AG20443 (cell line): ENCODE measurements at regions not wholly inside any gene's neighbourhood (a gene's known extent, or its start where the extent isn't known, plus 50 kb on each side); places are given as distances from the start of the nearest gene placed in this dataset.
"Not testable (repeated sequence)": the region's sequence is repeated elsewhere in the genome, so short reads cannot be mapped to it uniquely, and the experiment has no call there.

Source experiments
- DNase-seq: peaks from one replicate; pipeline ENCODE4 v3.0.0; 2012; ENCODE audit warnings: low spot score, mixed read lengths

DNA sequence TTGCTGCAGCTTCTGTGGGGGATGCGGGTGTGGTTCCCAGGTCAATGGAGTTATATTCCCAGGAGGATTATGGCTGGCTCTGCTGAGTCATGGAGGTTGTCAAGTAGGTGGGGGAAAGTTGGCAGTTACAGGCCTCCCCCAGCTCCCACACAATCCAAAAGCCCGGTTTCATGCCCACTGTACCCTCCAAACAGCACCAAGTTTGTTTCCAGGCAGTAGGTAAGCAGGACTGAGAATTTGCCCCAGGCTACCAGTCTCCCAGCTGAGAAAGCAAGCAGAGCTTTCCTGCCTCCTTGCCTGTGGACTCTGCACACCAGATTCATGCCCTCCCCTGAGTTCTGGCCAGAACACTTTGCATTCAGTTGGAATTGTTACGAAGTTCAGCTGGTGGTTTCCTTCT, 578.2 kb downstream of the MEI4 start:
- DNase-seq = no peak

DNA sequence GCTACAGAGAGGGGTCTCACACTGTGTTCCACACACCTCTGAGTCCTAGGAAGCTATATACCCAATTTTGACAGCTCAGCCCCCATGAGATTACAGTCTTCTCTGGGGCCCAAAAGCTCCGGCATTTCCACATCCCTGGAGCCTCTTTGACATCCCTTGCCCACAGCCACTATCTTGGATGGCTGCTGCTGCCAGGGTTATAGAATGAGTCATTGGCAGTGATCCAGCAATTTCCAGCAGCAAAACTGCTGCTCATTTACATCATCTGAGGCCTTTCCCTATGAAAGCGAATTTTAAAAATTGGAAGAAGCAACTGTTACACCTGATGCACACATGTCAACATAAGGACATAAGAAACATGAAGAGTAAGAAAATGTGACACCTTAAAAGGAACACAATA, 590.7 kb downstream of the MEI4 start:
- no peak for DNase-seq

DNA sequence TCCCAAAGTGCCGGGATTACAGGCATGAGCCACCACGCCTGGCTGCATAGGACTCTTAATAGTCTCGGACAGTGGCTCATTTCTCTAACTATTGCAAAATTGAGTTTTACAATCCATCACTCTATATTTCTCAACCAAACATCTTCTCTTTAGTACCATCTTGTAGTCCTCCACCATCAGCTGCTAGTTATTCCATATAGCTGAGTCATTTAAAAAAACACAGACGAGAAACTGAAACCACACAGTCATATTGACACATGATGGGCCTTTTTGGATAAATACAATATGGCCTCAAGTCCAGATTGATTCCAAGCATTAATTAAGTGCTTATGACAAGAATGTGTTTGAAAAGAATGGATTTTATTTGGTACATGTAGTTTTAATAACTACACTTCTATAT, 599.1 kb downstream of the MEI4 start:
- DNase-seq = no peak

DNA sequence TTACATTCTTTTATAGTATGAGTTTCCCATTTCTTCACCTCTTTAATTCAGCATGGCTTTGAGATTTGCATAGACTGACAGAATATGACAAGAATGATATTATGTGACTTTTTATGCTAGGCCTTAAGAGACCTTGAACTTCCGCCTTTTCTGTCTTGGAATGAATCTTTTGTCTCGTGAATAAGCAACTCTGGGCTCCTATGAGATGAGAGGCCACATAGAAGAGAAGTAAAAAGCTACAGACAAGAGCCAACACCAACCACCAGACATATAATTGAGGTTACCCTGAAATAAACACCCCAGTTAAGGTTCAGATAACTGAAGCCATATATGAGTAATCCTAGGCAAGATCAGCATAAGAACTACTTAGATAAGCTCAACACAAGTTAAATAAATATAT, 600.8 kb downstream of the MEI4 start:
- no peak for DNase-seq

DNA sequence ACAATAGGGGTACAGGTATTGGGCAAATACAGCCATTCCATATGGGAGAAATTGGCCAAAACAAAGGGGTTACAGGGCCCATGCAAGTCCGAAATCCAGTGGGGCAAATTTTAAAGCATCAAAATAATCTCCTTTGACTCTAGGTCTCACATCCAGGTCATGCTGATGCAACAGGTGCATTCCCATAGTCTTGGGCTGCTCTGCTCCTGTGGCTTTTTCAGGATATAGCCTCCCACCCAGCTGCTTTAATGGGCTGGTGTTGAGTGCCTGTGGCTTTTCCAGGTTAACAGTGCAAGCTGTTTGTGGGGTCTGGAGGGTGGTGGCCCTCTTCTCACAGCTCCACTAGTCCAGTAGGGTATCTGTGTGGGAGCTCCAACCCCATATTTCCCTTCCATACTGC, 607.1 kb downstream of the MEI4 start:
- no peak for DNase-seq

DNA sequence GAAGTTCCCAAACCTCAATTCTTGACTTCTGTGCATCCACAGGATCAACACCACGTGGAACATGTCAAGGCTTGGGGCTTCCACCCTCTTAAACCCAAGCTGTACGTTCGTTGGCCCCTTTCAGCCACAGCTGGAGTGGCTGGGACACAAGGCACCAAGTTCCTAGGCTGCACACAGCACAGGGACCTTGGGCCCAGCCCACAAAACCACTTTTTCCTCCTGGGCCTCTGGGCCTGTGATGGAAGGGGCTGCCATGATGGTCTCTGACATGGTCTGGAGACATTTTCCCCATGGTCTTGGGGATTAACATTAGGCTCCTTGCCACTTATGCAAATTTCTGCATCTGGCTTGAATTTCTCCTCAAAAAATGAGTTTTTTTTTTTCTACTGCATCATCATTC, 606.9 kb upstream of the IRAK1BP1 start:
- not testable (repeated sequence) for DNase-seq

DNA sequence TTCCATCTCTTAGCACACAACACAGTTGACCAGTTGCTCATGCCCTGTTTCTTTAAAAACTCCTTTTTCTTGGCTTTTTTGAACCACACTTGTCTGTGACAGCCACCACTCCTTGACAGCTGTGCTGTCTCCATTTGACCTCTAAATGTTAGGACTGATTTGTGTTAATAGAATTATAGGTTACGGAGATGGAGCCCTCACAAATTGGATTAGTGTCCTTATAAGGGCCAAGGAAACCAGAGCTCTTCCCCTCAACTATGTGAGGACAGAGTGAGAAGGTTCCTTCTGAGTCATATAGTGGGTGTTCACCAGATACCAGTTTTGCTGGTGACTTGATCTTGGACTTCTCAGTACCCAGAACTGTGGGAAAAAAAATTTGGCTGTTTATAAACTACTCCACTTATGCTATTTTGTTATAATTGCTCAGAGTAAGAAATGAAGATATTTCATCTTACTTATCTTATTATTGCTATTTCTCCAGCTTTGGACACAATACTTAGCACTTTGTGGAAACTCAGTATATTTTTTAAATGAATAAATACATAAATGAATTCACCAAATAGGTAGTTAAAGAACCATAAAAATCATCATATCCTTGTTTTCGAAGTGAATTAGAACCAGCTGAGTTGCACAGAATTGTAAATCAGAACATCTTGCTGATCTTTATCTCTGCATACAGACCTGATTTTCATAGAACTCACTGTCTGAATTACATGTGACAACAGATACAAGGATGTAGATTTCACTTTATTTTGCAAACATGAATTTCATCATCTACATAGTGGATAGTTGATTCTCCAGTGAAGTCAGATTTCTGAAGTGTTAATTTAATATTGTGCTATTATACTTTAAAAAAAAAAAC, 598.5 kb upstream of the IRAK1BP1 start:
- DNase-seq = no peak

DNA sequence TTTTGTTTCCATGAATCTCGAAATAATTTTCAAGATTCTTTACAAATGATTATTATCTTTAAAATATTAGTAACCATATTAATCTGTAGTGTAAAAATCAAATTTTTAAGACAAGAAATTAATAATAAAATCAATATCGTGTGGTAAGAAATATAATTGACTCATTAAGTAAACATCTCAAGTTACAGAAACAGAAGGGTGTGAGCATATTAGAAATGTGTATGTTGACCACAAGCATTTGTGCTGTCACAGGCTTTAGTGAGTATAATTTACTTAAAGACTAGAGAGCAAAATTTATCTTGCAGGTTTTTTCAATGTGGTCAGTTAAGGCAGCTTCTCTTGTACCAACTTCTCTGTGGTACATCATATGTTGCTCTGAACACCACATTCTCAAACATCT, 566.5 kb upstream of the IRAK1BP1 start:
- DNase-seq = no peak

DNA sequence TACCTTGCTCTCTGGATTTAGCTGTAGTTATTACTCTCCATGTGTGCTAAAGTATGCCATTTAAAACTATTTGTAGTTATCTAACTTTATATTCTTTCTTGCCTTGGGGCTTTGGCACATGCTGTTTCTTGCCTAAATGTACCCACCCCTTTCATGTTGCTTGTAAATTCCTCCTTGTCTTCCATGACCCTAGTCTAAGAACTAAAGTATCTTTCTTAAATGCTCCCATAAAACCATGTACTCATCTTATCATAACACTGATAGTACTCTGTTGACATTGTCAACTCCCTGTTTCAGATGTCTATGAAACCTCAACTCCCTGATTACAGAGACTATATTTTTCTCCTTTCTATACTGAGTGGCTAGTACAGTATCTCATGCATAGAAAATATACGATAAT, 564.9 kb upstream of the IRAK1BP1 start:
- DNase-seq = no peak

DNA sequence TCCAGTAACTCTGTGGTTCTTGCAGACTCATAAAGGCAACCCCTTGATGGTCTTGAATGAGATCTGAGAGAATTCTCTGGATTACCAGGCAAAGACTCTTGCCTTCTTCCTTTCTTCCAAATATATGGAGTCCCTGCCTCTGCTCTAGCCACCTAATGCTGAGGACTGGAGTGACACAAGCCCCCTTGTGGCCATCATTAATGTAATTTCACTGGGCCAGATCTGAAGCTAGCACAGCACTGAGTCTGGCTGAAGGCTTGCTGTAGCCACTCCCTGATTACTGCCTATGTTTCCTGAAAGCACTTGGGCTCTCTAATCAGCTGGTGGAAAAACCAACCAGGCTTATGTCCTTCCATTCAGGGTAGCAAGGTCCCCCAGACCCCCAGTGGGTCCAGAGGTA, 559.3 kb upstream of the IRAK1BP1 start:
- DNase-seq = no peak

DNA sequence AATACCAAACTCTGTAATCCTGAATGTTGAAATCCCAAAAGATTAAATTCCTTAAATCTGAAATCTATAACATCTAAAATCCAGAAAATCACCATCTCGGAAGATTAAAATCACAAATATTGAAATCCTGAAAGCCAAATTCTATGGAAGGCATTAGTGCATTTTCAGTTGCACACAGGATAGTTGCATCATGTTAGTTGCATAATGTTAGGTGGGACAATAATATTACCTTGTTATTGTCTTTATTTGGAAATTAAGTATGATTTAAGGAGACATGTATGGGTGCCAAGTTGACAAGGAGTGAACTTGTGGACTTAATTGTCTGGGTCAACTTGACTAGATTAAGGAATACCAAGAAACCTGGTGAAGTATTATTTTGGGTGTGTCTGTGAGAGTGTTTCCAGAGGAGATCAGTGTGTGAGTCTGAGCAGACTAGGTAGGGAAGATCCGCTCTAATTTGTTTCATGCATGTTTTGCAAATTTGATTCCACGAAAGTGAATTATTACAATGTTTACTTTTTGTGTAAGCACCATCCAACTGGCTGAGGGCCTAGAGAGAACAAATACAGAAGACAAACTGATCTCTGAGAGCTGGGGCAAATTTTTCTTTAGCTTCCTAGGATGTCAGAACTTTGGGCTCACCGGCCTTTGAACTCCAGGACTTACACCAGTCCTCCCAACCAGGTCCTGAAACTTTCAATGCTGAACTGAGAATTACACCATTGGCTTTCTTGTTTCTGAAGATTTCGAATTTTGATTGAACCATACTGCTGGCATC, 545.1 kb upstream of the IRAK1BP1 start:
- no peak for DNase-seq

DNA sequence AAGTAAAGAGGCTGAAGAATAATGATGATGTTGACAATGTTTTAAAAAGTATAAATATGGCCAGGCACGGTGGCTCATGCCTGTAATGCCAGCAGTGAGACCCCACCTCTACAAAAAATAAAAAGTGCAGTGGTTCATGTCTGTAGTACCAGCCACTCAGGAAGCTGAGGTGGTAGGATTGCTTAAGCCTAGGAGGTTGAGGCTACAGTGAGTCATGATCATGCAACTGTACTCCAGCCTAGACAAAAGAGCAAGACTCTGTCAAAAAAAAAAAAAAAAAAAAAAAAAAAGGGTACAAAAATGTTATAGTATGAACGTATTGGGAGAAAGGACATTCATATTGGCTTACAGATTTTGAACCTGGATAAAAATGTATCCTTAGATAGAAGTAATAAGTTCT, 543.1 kb upstream of the IRAK1BP1 start:
- DNase-seq = no peak

DNA sequence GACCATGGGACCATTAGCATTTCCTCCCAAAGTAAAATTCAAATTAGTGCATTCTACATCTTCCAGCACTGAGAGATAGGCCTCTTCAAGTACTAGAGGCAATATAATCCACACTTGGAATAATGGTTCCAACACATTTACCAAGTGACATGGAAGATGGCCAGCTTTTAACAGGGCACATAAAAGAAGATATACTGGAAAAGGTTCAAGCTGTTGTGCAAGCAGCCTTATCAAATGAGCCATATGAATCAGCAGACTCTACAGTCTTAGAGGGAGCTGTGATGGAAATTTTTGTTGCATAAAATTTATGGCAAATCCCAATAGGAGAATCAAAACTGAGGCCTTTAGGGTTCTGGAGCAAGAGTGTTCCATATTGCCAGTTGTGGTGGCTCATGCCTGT, 526.6 kb upstream of the IRAK1BP1 start:
- DNase-seq = no peak

DNA sequence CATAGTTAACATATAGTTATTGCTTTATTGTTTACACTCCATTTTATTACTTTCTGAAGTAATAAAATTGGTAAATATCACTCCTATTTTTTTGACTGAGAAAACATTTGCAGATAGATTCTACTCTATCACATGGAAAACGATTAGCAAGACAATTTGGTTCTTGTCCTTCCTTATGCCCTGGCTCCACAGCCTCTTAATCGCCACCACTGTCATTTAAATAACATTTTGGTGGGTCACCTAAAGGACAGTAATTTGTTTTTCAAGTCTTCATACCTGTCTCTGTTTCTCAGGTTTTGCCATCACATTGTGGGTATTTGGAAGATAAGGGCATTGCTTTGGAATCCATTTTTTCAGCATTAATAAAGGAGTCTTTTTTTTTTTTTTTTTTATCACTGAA, 521.5 kb upstream of the IRAK1BP1 start:
- DNase-seq = no peak

DNA sequence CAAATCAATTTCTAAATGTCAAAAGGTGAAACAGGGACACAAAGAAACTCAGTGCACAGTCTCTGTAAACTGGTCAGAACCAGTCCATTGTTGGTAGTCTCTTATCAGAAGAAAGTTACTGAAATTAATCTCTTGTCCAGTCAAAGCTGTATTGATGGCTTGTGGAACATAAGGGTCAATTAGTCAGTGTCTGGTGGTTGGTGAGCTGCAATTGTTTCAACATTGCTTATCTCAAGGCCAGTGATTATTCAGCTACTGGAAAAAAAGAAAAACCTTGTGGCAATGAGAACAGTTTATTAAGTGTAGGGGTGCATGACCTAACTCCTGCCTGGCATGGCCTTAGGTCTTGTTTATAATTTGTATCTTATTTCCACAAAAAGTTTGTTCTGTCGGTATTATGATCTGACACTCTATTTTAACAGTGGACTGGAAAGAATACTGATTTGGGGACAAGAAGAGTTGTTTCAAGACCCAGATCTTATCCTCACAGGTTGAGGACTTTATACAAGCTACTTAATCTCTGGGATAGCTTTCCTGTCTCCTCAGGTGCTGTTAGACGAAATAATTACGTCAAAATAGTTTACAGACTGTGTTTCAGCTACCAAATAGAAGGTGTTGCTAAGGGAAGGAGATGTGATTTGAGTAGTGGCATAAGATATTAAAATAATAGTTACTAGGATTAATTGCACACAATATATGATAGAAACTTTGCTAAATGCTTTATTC, 520.0 kb upstream of the IRAK1BP1 start:
- DNase-seq = no peak

DNA sequence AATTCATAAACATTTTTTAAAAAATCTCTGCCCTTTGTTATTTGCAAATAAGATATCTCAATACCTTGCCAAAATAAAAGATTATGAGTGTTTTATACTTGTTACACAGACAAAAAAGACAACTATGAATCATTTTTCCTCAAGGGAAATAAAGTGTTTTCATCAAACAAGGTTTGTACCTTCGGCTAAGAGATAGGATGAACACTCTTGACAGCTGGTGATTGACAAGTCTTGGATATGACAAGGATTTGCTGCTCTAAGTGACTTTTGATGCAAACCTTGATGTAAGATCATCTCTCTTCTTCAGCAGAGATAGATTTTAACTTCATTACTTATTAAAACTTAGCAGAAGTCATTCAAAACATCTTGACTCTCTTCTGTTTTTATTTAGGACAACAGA, 514.3 kb upstream of the IRAK1BP1 start:
- no peak for DNase-seq

DNA sequence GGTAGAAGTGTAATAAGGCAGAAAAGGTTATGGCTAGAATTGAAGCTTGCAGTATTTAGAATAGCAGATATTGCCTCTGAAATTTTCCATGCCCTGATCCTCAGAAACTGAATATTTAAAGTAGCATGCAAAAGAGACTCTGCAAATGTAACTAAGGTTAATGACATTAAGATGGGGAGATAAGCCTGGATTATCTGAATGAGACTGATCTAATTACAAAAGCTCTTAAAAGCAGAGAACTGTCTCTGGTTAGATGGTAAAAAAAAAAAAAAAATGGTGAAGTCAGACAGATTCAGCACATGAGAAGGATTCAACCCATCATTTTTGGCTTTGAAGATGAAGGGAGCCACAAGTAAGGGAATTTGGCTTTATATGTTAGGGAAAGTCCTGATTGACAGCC, 503.7 kb upstream of the IRAK1BP1 start:
- no peak for DNase-seq

DNA sequence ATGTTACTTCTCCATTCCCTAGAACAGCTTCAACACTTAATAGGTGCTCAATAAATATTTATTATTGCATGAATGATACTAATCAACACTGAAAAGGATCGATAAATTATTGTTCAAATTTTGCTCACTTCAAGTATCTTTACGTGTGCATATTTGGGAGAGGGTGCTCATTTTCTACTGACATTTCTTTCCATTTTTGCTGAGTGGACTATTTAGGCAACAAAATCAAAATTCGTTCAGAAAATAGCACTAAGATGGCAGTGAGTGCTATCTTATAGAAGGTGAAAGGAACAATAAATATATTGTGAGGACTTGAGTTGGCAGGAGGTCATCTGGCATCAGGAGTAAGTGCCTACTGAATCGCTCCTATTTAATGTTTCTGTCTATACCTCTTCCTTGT, 501.9 kb upstream of the IRAK1BP1 start:
- no peak for DNase-seq

DNA sequence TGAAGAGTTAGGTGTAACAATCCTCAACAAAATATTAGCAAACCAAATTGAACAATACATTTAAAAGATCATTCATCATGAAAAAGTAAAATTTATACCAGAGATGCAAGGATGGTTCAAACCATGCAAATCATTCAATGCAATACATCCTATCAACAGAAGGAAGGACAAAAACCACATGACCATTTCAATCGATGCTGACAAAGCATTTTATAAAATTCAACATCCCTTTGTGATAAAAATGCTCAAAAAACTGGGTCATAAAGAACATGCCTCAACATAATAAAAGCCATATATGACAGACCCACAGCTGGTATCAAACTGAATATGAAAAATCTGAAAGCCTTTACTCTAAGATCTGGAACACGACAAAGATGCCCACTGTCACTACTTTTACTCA, 490.3 kb upstream of the IRAK1BP1 start:
- DNase-seq = no peak

DNA sequence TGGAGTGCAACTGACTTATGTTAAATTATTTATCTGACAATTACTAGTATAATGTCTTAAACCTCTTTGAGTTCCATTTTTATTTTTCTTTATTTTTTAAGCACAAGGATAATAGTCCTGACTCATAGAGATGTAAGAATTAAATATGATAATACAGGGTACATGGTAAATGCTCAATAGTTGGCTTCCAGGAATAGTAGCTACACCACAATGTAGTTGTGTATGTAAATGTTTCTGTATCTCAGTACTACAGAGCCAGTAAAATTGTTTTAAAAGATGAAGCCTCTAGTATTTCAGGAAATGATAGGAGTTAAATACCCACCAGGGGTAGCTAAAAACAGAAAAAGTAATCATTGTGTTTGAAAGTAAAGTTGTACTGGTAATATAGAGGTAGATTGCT, 487.4 kb upstream of the IRAK1BP1 start:
- DNase-seq = no peak

DNA sequence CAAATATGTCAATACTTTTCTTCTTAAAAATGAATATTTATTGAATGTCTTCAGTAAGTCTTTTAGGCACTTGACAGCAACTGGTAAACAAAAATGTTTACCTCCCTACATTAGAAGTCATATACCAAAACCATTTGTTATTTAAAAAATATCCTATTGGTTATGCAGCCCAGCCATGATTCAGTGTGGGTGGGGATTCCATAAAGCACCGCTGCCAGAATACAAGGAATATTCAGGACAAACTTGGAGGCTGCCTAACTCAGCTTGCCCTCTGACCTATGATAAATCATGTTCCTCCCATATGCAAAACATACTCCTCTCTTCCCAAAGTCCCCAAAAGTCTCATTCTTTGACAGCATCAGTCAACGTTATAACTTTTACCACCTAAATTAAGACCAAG, 486.8 kb upstream of the IRAK1BP1 start:
- no peak for DNase-seq

DNA sequence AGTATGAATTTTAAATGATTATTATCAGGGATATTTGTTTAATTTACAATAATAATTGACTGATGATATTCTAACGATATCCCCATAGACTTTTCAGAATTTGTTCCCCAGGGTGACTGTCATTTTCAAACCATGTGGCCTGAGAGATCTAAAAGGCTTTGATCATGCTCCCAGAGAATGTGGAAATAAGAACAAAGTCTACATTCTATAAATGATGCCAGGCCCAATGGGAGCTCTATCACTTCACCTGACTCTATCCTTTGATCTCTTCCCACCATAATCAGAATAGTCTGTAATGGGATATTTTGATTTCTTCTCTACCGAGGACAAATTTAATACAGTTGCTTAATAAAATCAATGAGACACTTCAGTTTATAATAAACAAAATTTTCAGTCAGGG, 483.4 kb upstream of the IRAK1BP1 start:
- no peak for DNase-seq

DNA sequence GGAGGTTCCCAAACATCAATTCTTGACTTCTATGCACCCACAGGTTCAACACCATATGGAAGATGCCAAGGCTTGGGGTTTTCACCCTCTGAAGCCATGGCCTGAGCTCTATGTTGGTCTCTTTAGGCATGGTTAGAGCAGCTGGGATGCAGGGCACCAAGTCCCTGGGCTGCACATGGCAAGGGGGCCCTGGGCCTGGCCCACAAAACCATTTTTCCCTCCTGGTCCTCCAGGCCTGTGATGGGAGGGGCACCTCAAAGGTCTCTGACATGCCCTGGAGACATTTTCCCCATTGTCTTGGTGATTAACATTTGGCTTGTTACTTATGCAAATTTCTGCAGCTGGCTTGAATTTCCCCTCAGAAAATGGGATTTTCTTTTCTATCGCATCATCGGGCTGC, 480.5 kb upstream of the IRAK1BP1 start:
- not testable (repeated sequence) for DNase-seq
